C4-2B (cell line): ENCODE measurements at regions not wholly inside any gene's neighbourhood (a gene's known extent, or its start where the extent isn't known, plus 50 kb on each side); places are given as distances from the start of the nearest gene placed in this dataset.
A peak's percentile ranks its signal among the peaks of the same experiment; 100 is the strongest.

Source experiments
- CTCF ChIP-seq: fragments of 450-650 bp; conservative IDR thresholded peaks from 2 replicates; pipeline ENCODE4 v1.5.1; 2017; ENCODE audit warnings: mild to moderate bottlenecking
- ZFX ChIP-seq: fragments of 450-650 bp; IDR thresholded peaks from 2 replicates; pipeline ENCODE4 v1.6.1; 2017

- TF ChIP-seq CTCF (peak; percentile 14; the same call in 1 of the 2 replicates), ZFX (no peak)
Observed at GRCh38 chr11:92136797-92137196, 87.8 kb upstream of the FAT3 start.
